Vagina (tissue), 2 donors: ENCODE measurements at regions not wholly inside any gene's neighbourhood (a gene's known extent, or its start where the extent isn't known, plus 50 kb on each side); places are given as distances from the start of the nearest gene placed in this dataset.

Experiments
- POLR2A ChIP-seq, 2 donors: fragments of 450-650 bp; IDR thresholded peaks; one replicate each; pipeline ENCODE4 v1.6.1; 2017; ENCODE audit warnings: antibody characterized with exemption in 2 of 2, mild to moderate bottlenecking in 2 of 2, moderate library complexity in 2 of 2
- POLR2AphosphoS5 ChIP-seq, 2 donors: sonication (generic); formaldehyde crosslinking; IDR thresholded peaks; one replicate each; pipeline ENCODE4 v1.9.0; 2017; ENCODE audit warnings: antibody characterized with exemption in 2 of 2, mild to moderate bottlenecking in 2 of 2, low read depth in 1 of 2; ENCODE audit not compliant: insufficient read depth in 1 of 2
- TF ChIP-seq, protein P1 (sequence below), 3 experiments: fragments of 450-650 bp in 2 of 3; fragments of 200-600 bp in 1 of 3; sonication (generic) in 1 of 3; IDR thresholded peaks; one replicate each; pipeline ENCODE4 v1.5.1; 2017 to 2019; ENCODE audit warnings: antibody characterized with exemption in 3 of 3, mild to moderate bottlenecking in 2 of 3, moderate library complexity in 2 of 3

DNA sequence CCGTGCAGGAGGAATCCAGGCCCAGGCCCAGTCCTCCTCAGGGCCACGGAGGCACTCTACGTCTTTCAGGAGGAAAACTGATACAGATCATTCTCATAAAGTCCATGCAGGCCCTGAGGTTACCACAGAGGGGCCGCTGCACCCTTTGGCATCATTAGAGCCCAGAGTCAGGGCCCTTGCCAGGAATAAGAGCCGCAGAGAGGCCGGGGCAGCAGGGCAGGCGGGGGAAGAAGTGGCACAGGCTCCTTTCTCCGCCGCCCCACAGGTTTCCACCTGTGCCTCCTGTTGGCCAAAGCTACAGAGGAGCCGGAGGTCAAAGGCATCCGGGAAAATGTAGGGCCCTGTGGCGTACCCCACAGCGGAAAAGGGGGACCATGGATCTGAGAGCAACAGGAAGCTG lies 366.6 kb upstream of the SHH start:
- TF ChIP-seq POLR2A (IDR thresholded peaks at IDR 0.05) (no peak), POLR2AphosphoS5 (IDR thresholded peaks at IDR 0.05; ENCODE audit: insufficient read depth in 1 of 2, low read depth in 1 of 2) (no peak)
- TF ChIP-seq, protein P1, sequence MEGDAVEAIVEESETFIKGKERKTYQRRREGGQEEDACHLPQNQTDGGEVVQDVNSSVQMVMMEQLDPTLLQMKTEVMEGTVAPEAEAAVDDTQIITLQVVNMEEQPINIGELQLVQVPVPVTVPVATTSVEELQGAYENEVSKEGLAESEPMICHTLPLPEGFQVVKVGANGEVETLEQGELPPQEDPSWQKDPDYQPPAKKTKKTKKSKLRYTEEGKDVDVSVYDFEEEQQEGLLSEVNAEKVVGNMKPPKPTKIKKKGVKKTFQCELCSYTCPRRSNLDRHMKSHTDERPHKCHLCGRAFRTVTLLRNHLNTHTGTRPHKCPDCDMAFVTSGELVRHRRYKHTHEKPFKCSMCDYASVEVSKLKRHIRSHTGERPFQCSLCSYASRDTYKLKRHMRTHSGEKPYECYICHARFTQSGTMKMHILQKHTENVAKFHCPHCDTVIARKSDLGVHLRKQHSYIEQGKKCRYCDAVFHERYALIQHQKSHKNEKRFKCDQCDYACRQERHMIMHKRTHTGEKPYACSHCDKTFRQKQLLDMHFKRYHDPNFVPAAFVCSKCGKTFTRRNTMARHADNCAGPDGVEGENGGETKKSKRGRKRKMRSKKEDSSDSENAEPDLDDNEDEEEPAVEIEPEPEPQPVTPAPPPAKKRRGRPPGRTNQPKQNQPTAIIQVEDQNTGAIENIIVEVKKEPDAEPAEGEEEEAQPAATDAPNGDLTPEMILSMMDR (IDR thresholded peaks at IDR 0.05): no peak
